Right cardiac atrium (tissue), 5 donors: ENCODE measurements at regions not wholly inside any gene's neighbourhood (a gene's known extent, or its start where the extent isn't known, plus 50 kb on each side); places are given as distances from the start of the nearest gene placed in this dataset.
"Not testable (repeated sequence)": the region's sequence is repeated elsewhere in the genome, so short reads cannot be mapped to it uniquely, and the experiment has no call there.

Experiments used
- ATAC-seq, 2 donors: fragments of 200-7000 bp; cut with Tn5 transposase; one replicate each; pipeline versions ENCODE4 v1.8.0 to v1.9.1; 2020; ENCODE audit warnings: moderate library complexity in 2 of 2, mild to moderate bottlenecking in 1 of 2
- DNase-seq, 3 donors: peaks; one replicate each; pipeline ENCODE4 v3.0.0-alpha.2; 2020
- H3K27ac ChIP-seq: one replicate; pipeline ENCODE4 v1.5.1; 2013; ENCODE audit warnings: mild to moderate bottlenecking, low read length, control low read depth, moderate library complexity
- H3K27me3 ChIP-seq: one replicate; pipeline ENCODE4 v1.6.1; 2013; ENCODE audit not compliant: control insufficient read depth, insufficient read depth
- H3K4me1 ChIP-seq: one replicate; pipeline ENCODE4 v1.6.1; 2013; ENCODE audit warnings: low read length; ENCODE audit not compliant: control insufficient read depth, insufficient read depth
- H3K4me3 ChIP-seq: one replicate; pipeline ENCODE4 v1.5.1; 2013; ENCODE audit warnings: low read length, control low read depth
- H3K9me3 ChIP-seq: one replicate; pipeline ENCODE4 v1.6.1; 2013; ENCODE audit warnings: low read length; ENCODE audit not compliant: control insufficient read depth
- WGBS: extraction: QIAGEN DNeasy Blood & Tissue Kit; methylation state at CpG from one replicate; pipeline ENCODE4 v1.1.7; 2013; 5-methylcytosine and 5-hydroxymethylcytosine counted together
- intact Hi-C, 4 donors: fragments of 100-400 bp; cut with DNase I; formaldehyde crosslinking; loops; one replicate each; pipeline versions ENCODE4 v1.11.0 to v1.14.0; 2022 to 2023
- donor health status: healthy with polysubstance abuse.
- donor health status: DM: no; HTN: yes; CAD: no.
- donor health status: DM: no; HTN: no; CAD: no.
- donor health status: DM: no; HTN: yes; CAD: no; lungs with severe emphysema.
- donor health status: DM: yes; HTN: yes; CAD: no.

DNA sequence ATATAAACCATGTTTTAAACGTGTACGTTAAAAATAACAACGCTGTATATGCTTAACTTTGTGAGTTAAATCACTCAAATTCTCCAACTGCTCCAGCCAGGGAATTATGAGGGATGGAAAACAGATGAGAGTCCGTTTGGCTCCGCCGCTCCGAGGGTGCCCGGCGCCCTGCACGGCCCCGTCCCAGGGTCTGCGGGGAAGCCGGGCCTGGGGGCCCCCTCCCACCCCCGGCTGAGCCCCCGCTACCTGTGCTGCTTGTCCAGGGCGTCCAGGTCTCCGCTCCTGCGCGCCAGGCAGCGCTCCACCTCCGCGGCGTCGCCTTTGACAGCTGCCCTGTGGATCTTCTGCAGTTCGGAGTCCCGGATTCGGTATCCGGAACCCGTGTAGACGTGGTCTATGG lies 415.5 kb downstream of the FOXD4L4 start:
- ATAC-seq: not testable (repeated sequence)
- 0% methylated on average over 7 of the region's 30 CpGs for WGBS

DNA sequence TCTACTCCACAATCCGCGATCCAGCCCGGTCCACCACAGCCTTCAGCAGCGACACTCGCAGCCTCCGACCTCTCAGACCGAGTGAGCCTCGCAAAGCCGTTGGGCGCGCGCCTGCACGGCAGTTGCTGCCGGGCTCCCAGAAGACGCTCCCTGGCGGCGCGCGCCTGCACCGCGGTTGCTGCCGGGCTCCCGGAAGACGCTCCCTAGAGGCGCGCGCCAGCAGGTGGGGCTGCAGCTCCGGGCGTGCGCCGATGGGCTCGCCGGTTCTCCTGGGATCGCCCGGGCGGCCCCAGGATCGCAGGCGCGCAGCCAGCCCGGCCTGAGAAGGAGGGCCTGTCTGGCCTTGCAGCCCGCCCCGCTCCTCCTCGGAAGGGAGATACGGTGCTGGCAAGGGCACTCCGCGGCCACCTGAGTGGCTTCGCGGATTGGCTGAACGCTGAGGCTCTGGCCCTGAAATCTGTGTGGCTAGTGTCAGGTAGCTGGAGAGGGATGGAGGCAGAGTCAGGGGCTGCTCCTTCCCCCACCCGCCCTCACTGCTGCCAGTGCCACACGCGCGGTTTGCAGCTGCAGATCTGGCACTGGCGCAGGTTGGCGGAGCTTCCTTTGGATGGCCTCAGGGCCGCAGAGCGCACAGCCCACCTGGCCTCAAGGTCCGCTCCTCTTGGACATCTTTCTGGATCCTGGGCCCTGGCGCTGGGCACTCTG lies 416.2 kb downstream of the FOXD4L4 start:
- H3K9me3 ChIP-seq, H3K27ac ChIP-seq, intact Hi-C loops, H3K4me3 ChIP-seq, H3K27me3 ChIP-seq, H3K4me1 ChIP-seq: not testable (repeated sequence)
- DNase-seq: peak; percentile 25 to 76 (median 73)
- peak; percentile 97 to 99 for ATAC-seq
- WGBS: under 1% methylated on average over 32 of the region's 59 CpGs

More for the DNA sequence above, 415.5 kb downstream of the FOXD4L4 start:
- DNase-seq: peak in 2 of 3 donors; percentile 7 to 21
- H3K4me1 ChIP-seq, H3K27me3 ChIP-seq, intact Hi-C loops, H3K9me3 ChIP-seq, H3K4me3 ChIP-seq, H3K27ac ChIP-seq: not testable (repeated sequence)

DNA sequence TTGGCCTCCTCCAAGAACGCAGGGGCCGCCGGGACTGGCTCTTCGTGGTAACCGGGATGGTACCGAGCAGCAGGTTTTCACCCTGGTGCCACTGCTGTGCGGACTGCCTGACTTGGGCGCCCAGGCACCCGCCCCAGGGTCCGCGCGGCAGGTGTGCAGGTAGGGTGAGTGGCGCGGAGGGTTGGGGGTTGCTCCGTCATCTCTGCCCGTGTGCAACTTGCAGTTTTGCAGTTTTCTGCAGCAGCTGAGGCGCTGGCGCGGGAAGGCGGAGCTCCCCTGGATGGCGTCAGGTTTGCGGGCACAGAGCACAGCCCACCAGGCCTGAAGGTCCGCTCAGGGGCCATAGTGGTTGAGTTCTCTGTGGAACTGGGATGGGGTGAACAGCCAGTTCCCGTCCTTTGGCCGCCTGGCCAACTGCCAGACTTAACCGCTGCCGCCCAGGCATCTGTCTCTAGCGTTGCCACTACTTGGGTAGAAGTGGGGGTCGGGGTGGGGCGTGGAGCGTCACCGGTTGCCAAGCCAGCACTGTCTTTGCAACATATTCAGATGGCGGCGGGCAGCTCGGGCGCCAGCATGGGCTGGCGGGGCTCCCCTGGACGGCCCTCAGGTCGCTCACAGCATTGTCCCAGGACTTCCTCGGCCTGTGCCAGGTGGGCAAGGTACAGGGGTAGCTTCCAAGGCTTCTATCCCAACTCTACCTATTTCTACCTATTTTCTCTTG lies 417.2 kb downstream of the FOXD4L4 start:
- H3K4me1 ChIP-seq, intact Hi-C loops, H3K9me3 ChIP-seq, H3K27me3 ChIP-seq, ATAC-seq, H3K27ac ChIP-seq, H3K4me3 ChIP-seq: not testable (repeated sequence)
- WGBS: 18% methylated on average over 21 of the region's 40 CpGs
- peak; percentile 10 to 40 (median 31) for DNase-seq

GRCh38 chr9:66182316-66182715 lies 445.4 kb downstream of the FOXD4L4 start:
- WGBS: 84% methylated on average over 5 of the region's 7 CpGs
- ATAC-seq, intact Hi-C loops: not testable (repeated sequence)

GRCh38 chr9:66183648-66184047 lies 446.7 kb downstream of the FOXD4L4 start:
- 61% methylated on average over 2 of the region's 2 CpGs for WGBS
- peak in 1 of 2 donors; percentile 61 for ATAC-seq
- not testable (repeated sequence) for H3K27me3 ChIP-seq

More at GRCh38 chr9:66182316-66182715, 445.4 kb downstream of the FOXD4L4 start:
- H3K4me3 ChIP-seq, H3K9me3 ChIP-seq, H3K4me1 ChIP-seq, H3K27me3 ChIP-seq, H3K27ac ChIP-seq, DNase-seq: not testable (repeated sequence)

GRCh38 chr9:66197199-66197598 lies 460.3 kb downstream of the FOXD4L4 start:
- intact Hi-C loops: not testable (repeated sequence)

More at GRCh38 chr9:66183648-66184047, 446.7 kb downstream of the FOXD4L4 start:
- H3K4me1 ChIP-seq, intact Hi-C loops, H3K9me3 ChIP-seq, H3K27ac ChIP-seq, H3K4me3 ChIP-seq, DNase-seq: not testable (repeated sequence)

DNA sequence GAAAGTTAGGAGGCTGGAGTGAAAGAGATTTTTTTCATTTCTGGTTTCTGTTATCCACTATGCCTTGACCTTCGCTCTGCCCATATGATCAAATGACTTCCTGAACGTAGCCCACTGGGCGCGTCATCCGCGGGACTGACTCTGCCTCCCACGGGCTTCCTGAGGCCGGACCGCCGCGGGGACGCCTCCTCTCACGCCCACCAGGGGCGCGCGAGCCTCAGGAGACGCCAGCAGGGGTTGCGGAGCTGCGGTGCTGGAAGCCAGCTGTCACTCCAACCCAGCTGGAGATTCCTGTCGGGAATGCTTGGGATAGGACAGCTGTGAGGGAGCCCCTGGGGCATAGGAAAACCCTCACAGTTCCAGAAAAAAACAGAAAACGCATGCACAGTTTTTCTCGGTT lies 461.5 kb downstream of the FOXD4L4 start:
- H3K27ac ChIP-seq, H3K4me3 ChIP-seq, intact Hi-C loops, H3K27me3 ChIP-seq, H3K9me3 ChIP-seq, H3K4me1 ChIP-seq: not testable (repeated sequence)
- ATAC-seq (peak; percentile 83 to 97), DNase-seq (peak; percentile 22 to 69 (median 64))
- WGBS: 27% methylated on average over 17 of the region's 22 CpGs

More at GRCh38 chr9:66197199-66197598, 460.3 kb downstream of the FOXD4L4 start:
- not testable (repeated sequence) for ATAC-seq, H3K27ac ChIP-seq, H3K27me3 ChIP-seq, H3K9me3 ChIP-seq, DNase-seq, H3K4me3 ChIP-seq, H3K4me1 ChIP-seq
- 68% methylated on average over 2 of the region's 4 CpGs for WGBS

- H3K9me3 ChIP-seq, H3K27me3 ChIP-seq, H3K4me1 ChIP-seq, H3K27ac ChIP-seq, DNase-seq, intact Hi-C loops, H3K4me3 ChIP-seq: not testable (repeated sequence)
- WGBS: no CpG with 5 or more reads among the region's 1 CpG
- peak in 1 of 2 donors; percentile 70 for ATAC-seq
Measured at GRCh38 chr9:66206617-66207016, 469.7 kb downstream of the FOXD4L4 start.

DNA sequence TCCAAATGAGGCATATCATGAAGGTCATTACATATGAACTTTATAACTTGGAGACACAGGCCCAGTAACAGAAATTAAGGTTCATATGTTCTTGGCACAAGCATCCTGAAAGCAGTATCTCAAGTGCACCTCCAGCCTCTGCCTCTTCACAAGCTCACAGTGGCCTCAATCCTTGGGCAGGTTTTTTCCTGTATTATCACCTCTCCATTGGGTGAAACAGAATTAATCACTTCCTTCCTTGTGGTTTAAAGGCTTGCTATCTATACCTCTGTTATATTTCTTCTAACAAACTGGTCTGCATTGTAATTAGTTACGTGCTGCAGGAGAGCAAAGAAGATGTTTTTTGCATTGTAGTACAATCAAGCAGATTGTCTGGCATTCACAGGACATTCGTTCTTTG lies 471.0 kb downstream of the FOXD4L4 start:
- H3K9me3 ChIP-seq, ATAC-seq, H3K27ac ChIP-seq, H3K4me3 ChIP-seq, H3K27me3 ChIP-seq, intact Hi-C loops, DNase-seq, H3K4me1 ChIP-seq: not testable (repeated sequence)
- WGBS: no CpG with 5 or more reads among the region's 2 CpGs

DNA sequence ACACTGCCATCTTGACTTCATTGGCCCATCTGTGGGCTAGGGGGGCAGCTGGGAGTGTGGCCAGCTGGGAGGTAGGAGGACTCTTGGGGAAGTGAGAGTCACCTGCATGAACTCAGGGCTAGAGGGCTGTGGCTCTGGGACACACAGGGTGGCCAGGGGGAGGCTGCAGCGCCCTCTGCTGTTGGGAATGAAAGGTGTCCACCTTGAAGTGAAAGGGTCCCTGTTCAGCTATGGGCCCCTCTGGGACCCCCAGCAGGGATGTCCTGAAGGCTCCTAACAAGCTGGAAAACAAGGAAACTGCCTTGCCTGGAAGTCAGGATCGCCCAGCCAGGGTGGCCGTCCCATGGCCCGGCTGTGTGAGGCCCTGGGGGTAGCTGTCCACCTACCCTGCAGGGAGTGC lies 507.8 kb downstream of the FOXD4L4 start:
- DNase-seq: peak in 1 of 3 donors; percentile 44
- WGBS: 83% methylated on average over 3 of the region's 4 CpGs
- not testable (repeated sequence) for H3K27ac ChIP-seq

DNA sequence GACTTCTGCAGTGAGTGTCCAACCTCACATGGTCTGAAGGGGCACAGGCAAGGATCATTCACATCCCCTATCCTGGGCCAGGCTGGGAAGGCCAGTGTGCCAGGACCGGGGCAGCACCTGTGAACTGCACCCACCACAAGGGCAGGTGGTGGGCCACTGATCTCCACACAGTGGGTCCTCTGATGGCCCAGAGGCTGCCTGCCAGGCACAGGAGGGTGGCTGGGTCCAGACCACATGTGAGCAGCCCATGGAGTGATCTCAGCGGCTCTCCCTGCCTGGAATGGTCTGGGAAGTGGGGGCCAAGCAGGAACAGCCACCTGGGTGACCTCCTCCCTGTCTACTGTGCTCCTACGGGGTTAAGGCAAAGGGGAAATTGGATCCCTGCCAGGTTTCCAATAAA lies 508.5 kb downstream of the FOXD4L4 start:
- H3K27me3 ChIP-seq, H3K27ac ChIP-seq, ATAC-seq, DNase-seq, H3K4me3 ChIP-seq, H3K4me1 ChIP-seq, intact Hi-C loops, H3K9me3 ChIP-seq: not testable (repeated sequence)
- WGBS: 30% methylated on average over 2 of the region's 3 CpGs

More for the DNA sequence above, 507.8 kb downstream of the FOXD4L4 start:
- intact Hi-C loops, H3K27me3 ChIP-seq, H3K9me3 ChIP-seq, H3K4me1 ChIP-seq, H3K4me3 ChIP-seq, ATAC-seq: not testable (repeated sequence)
